ENCODE measurements at regions not wholly inside any gene's neighbourhood (a gene's known extent, or its start where the extent isn't known, plus 50 kb on each side); places are given as distances from the start of the nearest gene placed in this dataset.
A peak's percentile ranks its signal among the peaks of the same experiment; 100 is the strongest.

- TF ChIP-seq FOXM1 (IDR thresholded peaks at IDR 0.05; ENCODE audit: borderline replicate concordance, low read depth) (no peak), YY1 (IDR thresholded peaks at IDR 0.05; ENCODE audit: low read depth) (no peak), REST (IDR thresholded peaks at IDR 0.05; ENCODE audit: low read depth) (no peak), EP300 (IDR thresholded peaks at IDR 0.05; ENCODE audit: borderline replicate concordance) (no peak), EGR1 (IDR thresholded peaks at IDR 0.05) (no peak), MAX (IDR thresholded peaks at IDR 0.05) (no peak)
These were observed 58.6 kb downstream of the PHETA1 start for GRCh38 chr12:111310076-111310870.

- no peak for TF ChIP-seq MAX (IDR thresholded peaks at IDR 0.05)
- no peak for TF ChIP-seq NFIC (IDR thresholded peaks at IDR 0.05)
- no peak for TF ChIP-seq TEAD4 (IDR thresholded peaks at IDR 0.05)
- TF ChIP-seq REST (IDR thresholded peaks at IDR 0.05; ENCODE audit: low read depth), result no peak
- no peak for TF ChIP-seq TCF12 (IDR thresholded peaks at IDR 0.05; ENCODE audit: low read depth)
- no peak for TF ChIP-seq EP300 (IDR thresholded peaks at IDR 0.05; ENCODE audit: borderline replicate concordance)
- no peak for TF ChIP-seq ZBTB7A (IDR thresholded peaks at IDR 0.05; ENCODE audit: low read depth)
- TF ChIP-seq CEBPB (IDR thresholded peaks at IDR 0.05), result no peak
- TF ChIP-seq RAD21 (IDR thresholded peaks at IDR 0.05; ENCODE audit: low read depth), result no peak
- TF ChIP-seq FOXM1 (IDR thresholded peaks at IDR 0.05; ENCODE audit: borderline replicate concordance, low read depth), result no peak
- TF ChIP-seq TAF1 (IDR thresholded peaks at IDR 0.05; ENCODE audit: low read depth), result no peak
- TF ChIP-seq CREB1 (IDR thresholded peaks at IDR 0.05; ENCODE audit: low read depth), result no peak
- no peak for TF ChIP-seq USF1 (IDR thresholded peaks at IDR 0.05)
- TF ChIP-seq EGR1 (IDR thresholded peaks at IDR 0.05), result no peak
- TF ChIP-seq YY1 (IDR thresholded peaks at IDR 0.05; ENCODE audit: low read depth), result no peak
These were observed 59.3 kb downstream of the PHETA1 start for GRCh38 chr12:111309584-111309983.

- no peak for TF ChIP-seq YY1 (IDR thresholded peaks at IDR 0.05; ENCODE audit: low read depth)
- TF ChIP-seq TCF12 (IDR thresholded peaks at IDR 0.05; ENCODE audit: low read depth), result no peak
- no peak for TF ChIP-seq CREB1 (IDR thresholded peaks at IDR 0.05; ENCODE audit: low read depth)
- no peak for TF ChIP-seq RAD21 (IDR thresholded peaks at IDR 0.05; ENCODE audit: low read depth)
- no peak for TF ChIP-seq TEAD4 (IDR thresholded peaks at IDR 0.05)
- no peak for TF ChIP-seq EGR1 (IDR thresholded peaks at IDR 0.05)
- TF ChIP-seq REST (IDR thresholded peaks at IDR 0.05; ENCODE audit: low read depth), result no peak
- TF ChIP-seq CEBPB (IDR thresholded peaks at IDR 0.05), result no peak
- no peak for TF ChIP-seq EP300 (IDR thresholded peaks at IDR 0.05; ENCODE audit: borderline replicate concordance)
- no peak for TF ChIP-seq MAX (IDR thresholded peaks at IDR 0.05)
- no peak for TF ChIP-seq USF1 (IDR thresholded peaks at IDR 0.05)
- no peak for TF ChIP-seq TAF1 (IDR thresholded peaks at IDR 0.05; ENCODE audit: low read depth)
- TF ChIP-seq NFIC (IDR thresholded peaks at IDR 0.05), result no peak
These were observed 60.4 kb downstream of the PHETA1 start for GRCh38 chr12:111308473-111308872.

GRCh38 chr12:111304642-111305071 lies 64.2 kb downstream of the PHETA1 start:
- TF ChIP-seq TEAD4 (IDR thresholded peaks at IDR 0.05) (no peak), MAX (IDR thresholded peaks at IDR 0.05) (no peak), USF1 (IDR thresholded peaks at IDR 0.05) (peak; percentile 51; the same call in 1 of the 2 replicates)

Data from Ishikawa (cell line).